ENCODE measurements at regions not wholly inside any gene's neighbourhood (a gene's known extent, or its start where the extent isn't known, plus 50 kb on each side); places are given as distances from the start of the nearest gene placed in this dataset.

GRCh38 chr20:57794600-57795341, 85.0 kb upstream of the PMEPA1 start:
- TF ChIP-seq CTCF (IDR thresholded peaks at IDR 0.05 in 2 of 3, conservative IDR thresholded peaks at IDR 0.05 in 1 of 3; ENCODE audit: borderline replicate concordance in 1 of 3, insufficient read depth in 1 of 3, low read depth in 2 of 3, low read length in 2 of 3) (no peak), TCF7L2 (IDR thresholded peaks at IDR 0.05; ENCODE audit: borderline replicate concordance, extremely low read depth, insufficient read depth, insufficient read length) (no peak), REST (IDR thresholded peaks at IDR 0.05; ENCODE audit: low read depth) (no peak), CBX3 (IDR thresholded peaks at IDR 0.05; ENCODE audit: low read depth) (no peak), EZH2phosphoT487 (IDR thresholded peaks at IDR 0.05; ENCODE audit: borderline replicate concordance) (no peak), EZH2 (IDR thresholded peaks at IDR 0.05) (no peak), SRF (IDR thresholded peaks at IDR 0.05; ENCODE audit: low read depth) (no peak), SIN3A (IDR thresholded peaks at IDR 0.05; ENCODE audit: low read depth) (no peak), POLR2AphosphoS5 (IDR thresholded peaks at IDR 0.05; ENCODE audit: low read depth, low read length) (no peak), JUND (IDR thresholded peaks at IDR 0.05) (no peak), EGR1 (IDR thresholded peaks at IDR 0.05; ENCODE audit: low read depth) (no peak)
- TF ChIP-seq, protein P1, sequence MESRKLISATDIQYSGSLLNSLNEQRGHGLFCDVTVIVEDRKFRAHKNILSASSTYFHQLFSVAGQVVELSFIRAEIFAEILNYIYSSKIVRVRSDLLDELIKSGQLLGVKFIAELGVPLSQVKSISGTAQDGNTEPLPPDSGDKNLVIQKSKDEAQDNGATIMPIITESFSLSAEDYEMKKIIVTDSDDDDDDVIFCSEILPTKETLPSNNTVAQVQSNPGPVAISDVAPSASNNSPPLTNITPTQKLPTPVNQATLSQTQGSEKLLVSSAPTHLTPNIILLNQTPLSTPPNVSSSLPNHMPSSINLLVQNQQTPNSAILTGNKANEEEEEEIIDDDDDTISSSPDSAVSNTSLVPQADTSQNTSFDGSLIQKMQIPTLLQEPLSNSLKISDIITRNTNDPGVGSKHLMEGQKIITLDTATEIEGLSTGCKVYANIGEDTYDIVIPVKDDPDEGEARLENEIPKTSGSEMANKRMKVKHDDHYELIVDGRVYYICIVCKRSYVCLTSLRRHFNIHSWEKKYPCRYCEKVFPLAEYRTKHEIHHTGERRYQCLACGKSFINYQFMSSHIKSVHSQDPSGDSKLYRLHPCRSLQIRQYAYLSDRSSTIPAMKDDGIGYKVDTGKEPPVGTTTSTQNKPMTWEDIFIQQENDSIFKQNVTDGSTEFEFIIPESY (IDR thresholded peaks at IDR 0.05; ENCODE audit: extremely low read depth, insufficient replicate concordance, low read length), result no peak
- TF ChIP-seq, protein P2, sequence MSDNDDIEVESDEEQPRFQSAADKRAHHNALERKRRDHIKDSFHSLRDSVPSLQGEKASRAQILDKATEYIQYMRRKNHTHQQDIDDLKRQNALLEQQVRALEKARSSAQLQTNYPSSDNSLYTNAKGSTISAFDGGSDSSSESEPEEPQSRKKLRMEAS (IDR thresholded peaks at IDR 0.05), result no peak

All from HCT116 (cell line).